ENCODE measurements at regions not wholly inside any gene's neighbourhood (a gene's known extent, or its start where the extent isn't known, plus 50 kb on each side); places are given as distances from the start of the nearest gene placed in this dataset.

GRCh38 chr7:37538945-37539344 is 90.3 kb upstream of the ELMO1 start:
- no peak overlapping the region for H3K27ac Mint-ChIP-seq
- H3K4me3 Mint-ChIP-seq: no peak overlapping the region
- no peak for DNase-seq
- Histone ChIP-seq H3K9me3 (ENCODE audit: control insufficient read depth in 1 of 2, insufficient read depth in 1 of 2, low read length in 2 of 2) (peaks cover 0 to 5% of the 10 kb centered on the region in 2 experiments), H3K36me3 (ENCODE audit: insufficient read depth, low read length) (no peaks in the 10 kb centered on the region), H3K27me3 (ENCODE audit: control insufficient read depth in 1 of 2, insufficient read depth in 2 of 2, low read length in 2 of 2) (no peaks in the 10 kb centered on the region), H3K4me1 (ENCODE audit: insufficient read depth, low read length) (no peaks in the 10 kb centered on the region), H3K4me3 (ENCODE audit: low read length) (no peak overlapping the region), H3K27ac (ENCODE audit: low read depth in 1 of 2, low read length in 2 of 2) (no peak overlapping the region)
- H3K4me1 Mint-ChIP-seq (ENCODE audit: low read depth): no peaks in the 10 kb centered on the region
- intact Hi-C loops (cut with DNase I, micrococcal nuclease): no loop called here
- no peaks in the 10 kb centered on the region for H3K36me3 Mint-ChIP-seq (ENCODE audit: low read depth)
- no peaks in the 10 kb centered on the region for H3K9me3 Mint-ChIP-seq
- no peaks in the 10 kb centered on the region for H3K27me3 Mint-ChIP-seq
- ChIA-PET CTCF (no interaction called here), POLR2A (no interaction called here)
- no peak for ATAC-seq (ENCODE audit: poor library complexity)
- TF ChIP-seq CTCF (IDR thresholded peaks at IDR 0.05): no peak

GRCh38 chr7:37540917-37541316 is 92.3 kb upstream of the ELMO1 start:
- no peak overlapping the region for H3K4me3 Mint-ChIP-seq
- ChIA-PET CTCF (no interaction called here), POLR2A (no interaction called here)
- H3K9me3 Mint-ChIP-seq: no peaks in the 10 kb centered on the region
- no peak for DNase-seq
- no peaks in the 10 kb centered on the region for H3K4me1 Mint-ChIP-seq (ENCODE audit: low read depth)
- Histone ChIP-seq H3K4me1 (ENCODE audit: insufficient read depth, low read length) (no peaks in the 10 kb centered on the region), H3K27me3 (ENCODE audit: control insufficient read depth in 1 of 2, insufficient read depth in 2 of 2, low read length in 2 of 2) (no peaks in the 10 kb centered on the region), H3K9me3 (ENCODE audit: control insufficient read depth in 1 of 2, insufficient read depth in 1 of 2, low read length in 2 of 2) (peaks cover 0 to 5% of the 10 kb centered on the region in 2 experiments), H3K4me3 (ENCODE audit: low read length) (no peak overlapping the region), H3K27ac (ENCODE audit: low read depth in 1 of 2, low read length in 2 of 2) (no peak overlapping the region), H3K36me3 (ENCODE audit: insufficient read depth, low read length) (no peaks in the 10 kb centered on the region)
- TF ChIP-seq CTCF (IDR thresholded peaks at IDR 0.05): no peak
- intact Hi-C loops (cut with DNase I, micrococcal nuclease): no loop called here
- H3K27me3 Mint-ChIP-seq: no peaks in the 10 kb centered on the region
- no peak for ATAC-seq (ENCODE audit: poor library complexity)
- no peaks in the 10 kb centered on the region for H3K36me3 Mint-ChIP-seq (ENCODE audit: low read depth)
- no peak overlapping the region for H3K27ac Mint-ChIP-seq

GRCh38 chr7:37541810-37542443 is 93.3 kb upstream of the ELMO1 start:
- intact Hi-C loops (cut with DNase I, micrococcal nuclease): no loop called here

More at GRCh38 chr7:37541810-37542443, 93.3 kb upstream of the ELMO1 start:
- peaks cover 0 to 5% of the 10 kb centered on the region in 2 experiments for H3K9me3 ChIP-seq (ENCODE audit: control insufficient read depth in 1 of 2, insufficient read depth in 1 of 2, low read length in 2 of 2)
- ATAC-seq (ENCODE audit: poor library complexity): no peak
- no peak for DNase-seq
- no peak overlapping the region for H3K27ac ChIP-seq (ENCODE audit: low read depth in 1 of 2, low read length in 2 of 2)
- no peaks in the 10 kb centered on the region for H3K4me1 ChIP-seq (ENCODE audit: insufficient read depth, low read length)
- ChIA-PET CTCF (no interaction called here), POLR2A (no interaction called here)
- H3K4me3 Mint-ChIP-seq: no peak overlapping the region
- H3K4me1 Mint-ChIP-seq (ENCODE audit: low read depth): no peaks in the 10 kb centered on the region
- H3K36me3 Mint-ChIP-seq (ENCODE audit: low read depth): no peaks in the 10 kb centered on the region
- no peaks in the 10 kb centered on the region for H3K9me3 Mint-ChIP-seq
- H3K27ac Mint-ChIP-seq: no peak overlapping the region
- H3K36me3 ChIP-seq (ENCODE audit: insufficient read depth, low read length): no peaks in the 10 kb centered on the region
- no peak overlapping the region for H3K4me3 ChIP-seq (ENCODE audit: low read length)
- no peak for TF ChIP-seq CTCF (IDR thresholded peaks at IDR 0.05)
- no peaks in the 10 kb centered on the region for H3K27me3 Mint-ChIP-seq
- no peaks in the 10 kb centered on the region for H3K27me3 ChIP-seq (ENCODE audit: control insufficient read depth in 1 of 2, insufficient read depth in 2 of 2, low read length in 2 of 2)
